ENCODE measurements at regions not wholly inside any gene's neighbourhood (a gene's known extent, or its start where the extent isn't known, plus 50 kb on each side); places are given as distances from the start of the nearest gene placed in this dataset.

DNA sequence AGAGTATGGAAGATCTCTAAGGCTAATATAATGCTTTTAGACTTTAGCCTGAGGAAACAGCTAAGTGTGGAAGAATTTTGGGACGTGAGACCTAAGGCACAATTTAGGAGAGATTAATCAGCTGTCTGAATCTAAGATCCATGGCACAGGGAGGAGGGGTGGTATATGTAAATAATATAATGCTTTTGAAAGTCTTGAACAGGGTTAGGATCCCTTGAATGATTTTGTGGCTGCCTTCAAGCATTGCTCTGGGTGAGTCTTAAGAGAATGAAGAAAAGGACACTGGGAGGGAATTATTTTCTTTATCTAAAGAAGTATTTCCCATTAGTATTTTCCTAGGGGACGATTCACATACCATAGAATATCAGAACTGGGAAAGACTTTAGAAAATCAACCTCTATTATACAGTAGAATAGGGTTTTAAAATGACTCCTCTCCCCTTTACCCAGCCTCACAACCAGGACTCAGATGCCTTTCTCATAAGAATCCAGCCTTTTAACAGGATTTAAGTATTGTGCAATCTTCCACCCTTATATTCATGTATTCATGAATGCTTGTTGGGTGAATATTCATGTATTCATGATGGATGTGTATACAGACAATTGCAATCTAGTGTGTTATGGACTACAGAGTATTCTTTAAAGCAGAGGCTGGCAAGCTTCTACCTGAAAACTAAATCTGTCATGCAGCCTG lies 664.2 kb upstream of the CPEB2 start:
- TF ChIP-seq, protein P1, sequence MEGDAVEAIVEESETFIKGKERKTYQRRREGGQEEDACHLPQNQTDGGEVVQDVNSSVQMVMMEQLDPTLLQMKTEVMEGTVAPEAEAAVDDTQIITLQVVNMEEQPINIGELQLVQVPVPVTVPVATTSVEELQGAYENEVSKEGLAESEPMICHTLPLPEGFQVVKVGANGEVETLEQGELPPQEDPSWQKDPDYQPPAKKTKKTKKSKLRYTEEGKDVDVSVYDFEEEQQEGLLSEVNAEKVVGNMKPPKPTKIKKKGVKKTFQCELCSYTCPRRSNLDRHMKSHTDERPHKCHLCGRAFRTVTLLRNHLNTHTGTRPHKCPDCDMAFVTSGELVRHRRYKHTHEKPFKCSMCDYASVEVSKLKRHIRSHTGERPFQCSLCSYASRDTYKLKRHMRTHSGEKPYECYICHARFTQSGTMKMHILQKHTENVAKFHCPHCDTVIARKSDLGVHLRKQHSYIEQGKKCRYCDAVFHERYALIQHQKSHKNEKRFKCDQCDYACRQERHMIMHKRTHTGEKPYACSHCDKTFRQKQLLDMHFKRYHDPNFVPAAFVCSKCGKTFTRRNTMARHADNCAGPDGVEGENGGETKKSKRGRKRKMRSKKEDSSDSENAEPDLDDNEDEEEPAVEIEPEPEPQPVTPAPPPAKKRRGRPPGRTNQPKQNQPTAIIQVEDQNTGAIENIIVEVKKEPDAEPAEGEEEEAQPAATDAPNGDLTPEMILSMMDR (conservative IDR thresholded peaks at IDR 0.05) = no peak
- no peak for TF ChIP-seq EZH2 (IDR thresholded peaks at IDR 0.05; ENCODE audit: low read depth)
